CD4-positive, alpha-beta T cell (primary cell): ENCODE measurements at regions not wholly inside any gene's neighbourhood (a gene's known extent, or its start where the extent isn't known, plus 50 kb on each side); places are given as distances from the start of the nearest gene placed in this dataset.

Source experiments
- ATAC-seq: fragments of 200-7000 bp; cut with Tn5 transposase; one replicate; pipeline ENCODE4 v1.10.0; 2022; ENCODE audit warnings: mild to moderate bottlenecking; ENCODE audit not compliant: poor library complexity
- CTCF ChIA-PET: fragments of 350-600 bp; sonication (Branson Sonifier 250); formaldehyde crosslinking; loops from one replicate; lab custom pipeline; 2021; ENCODE audit warnings: antibody characterized with exemption, inconsistent platforms; lab: Charles Lee
- POLR2A ChIA-PET: fragments of 350-600 bp; sonication (Branson Sonifier 250); formaldehyde crosslinking; loops from one replicate; lab custom pipeline; 2021; ENCODE audit warnings: antibody characterized with exemption, inconsistent platforms; lab: Charles Lee
- DNase-seq, 14 experiments: peaks; one replicate each; pipeline ENCODE4 v3.0.0-alpha.2; 2013 to 2020; ENCODE audit warnings: mixed read lengths in 2 of 14
- H3K27ac ChIP-seq, 2 donors: one replicate each; pipeline versions ENCODE4 v1.5.1 to v1.7.0; 2013; ENCODE audit warnings: low read length in 2 of 2, low read depth in 1 of 2, mild to moderate bottlenecking in 1 of 2
- H3K27me3 ChIP-seq, 2 experiments: 1 replicate in 1 of 2; 2 replicates in 1 of 2; pipeline versions ENCODE4 v1.6.1 to v1.7.0; 2013; ENCODE audit warnings: low read length in 2 of 2, control low read depth in 1 of 2, mild to moderate bottlenecking in 1 of 2, moderate library complexity in 1 of 2; ENCODE audit not compliant: insufficient read depth in 2 of 2, control insufficient read depth in 1 of 2
- H3K36me3 ChIP-seq: one replicate; pipeline ENCODE4 v1.6.1; 2013; ENCODE audit warnings: low read length, control low read depth; ENCODE audit not compliant: insufficient read depth
- H3K4me1 ChIP-seq: one replicate; pipeline ENCODE4 v1.6.1; 2013; ENCODE audit warnings: low read length, control low read depth; ENCODE audit not compliant: insufficient read depth
- H3K4me3 ChIP-seq: one replicate; pipeline ENCODE4 v1.5.1; 2013; ENCODE audit warnings: mild to moderate bottlenecking, low read length, moderate library complexity
- H3K9me3 ChIP-seq, 2 experiments: 1 replicate in 1 of 2; 2 replicates in 1 of 2; pipeline versions ENCODE4 v1.6.1 to v1.7.0; 2013; ENCODE audit warnings: low read length in 2 of 2, mild to moderate bottlenecking in 2 of 2, control low read depth in 1 of 2, moderate library complexity in 1 of 2; ENCODE audit not compliant: control insufficient read depth in 1 of 2, insufficient read depth in 1 of 2
- H3K27ac Mint-ChIP-seq: one replicate; pipeline ENCODE4 v1.8.0; 2020; ENCODE audit warnings: mixed read lengths
- H3K27me3 Mint-ChIP-seq: one replicate; pipeline ENCODE4 v1.8.0; 2021; ENCODE audit warnings: mixed read lengths
- H3K36me3 Mint-ChIP-seq: one replicate; pipeline ENCODE4 v1.8.0; 2021; ENCODE audit warnings: low read depth, mixed read lengths
- H3K4me1 Mint-ChIP-seq: one replicate; pipeline ENCODE4 v1.8.0; 2021; ENCODE audit warnings: low read depth, mixed read lengths
- H3K4me3 Mint-ChIP-seq: one replicate; pipeline ENCODE4 v1.8.0; 2020; ENCODE audit warnings: mild to moderate bottlenecking, mixed read lengths
- H3K9me3 Mint-ChIP-seq: one replicate; pipeline ENCODE4 v1.8.0; 2020; ENCODE audit warnings: mixed read lengths
- intact Hi-C, 2 experiments: fragments of 100-400 bp; cut with DNase I in 1 of 2; cut with micrococcal nuclease in 1 of 2; formaldehyde crosslinking; loops; one replicate each; pipeline versions ENCODE4 v1.15.1 to v1.9.0; 2023 to 2025; cut with DNase I, micrococcal nuclease
- TF ChIP-seq, protein P1 (sequence below): fragments of 200-600 bp; IDR thresholded peaks from one replicate; pipeline ENCODE4 v1.8.0; 2022; ENCODE audit warnings: antibody characterized with exemption, mild to moderate bottlenecking

DNA sequence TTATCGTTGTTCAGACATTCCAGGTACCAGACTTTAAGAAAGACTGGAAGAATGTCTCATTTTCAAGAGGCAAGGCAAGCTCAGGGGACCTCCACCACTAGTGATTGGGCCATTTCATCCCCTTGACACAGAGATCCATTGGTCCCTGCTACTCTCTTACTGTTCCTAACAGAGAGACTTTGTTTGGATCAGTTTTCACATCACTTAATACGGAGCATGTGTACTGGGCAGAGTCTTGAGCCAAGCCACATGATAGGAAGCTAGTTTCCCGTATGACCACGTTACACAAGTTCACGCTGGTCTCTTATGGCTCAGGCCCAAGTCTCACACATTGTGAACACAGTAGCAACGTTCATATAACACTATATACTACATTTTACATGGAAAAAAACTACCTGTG, 269.9 kb downstream of the BAMBI start:
- H3K27me3 ChIP-seq = peaks cover 0 to 2% of the 10 kb centered on the region in 2 experiments
- H3K4me3 ChIP-seq = no peak overlapping the region
- no peaks in the 10 kb centered on the region for H3K36me3 Mint-ChIP-seq
- peaks cover 0 to 3% of the 10 kb centered on the region in 2 experiments for H3K9me3 ChIP-seq
- no peak overlapping the region for H3K27ac ChIP-seq
- no peaks in the 10 kb centered on the region for H3K36me3 ChIP-seq
- intact Hi-C loops = no loop called here
- DNase-seq (no peak), ATAC-seq (no peak)
- H3K4me1 Mint-ChIP-seq = no peaks in the 10 kb centered on the region
- peaks cover 6% of the 10 kb centered on the region for H3K9me3 Mint-ChIP-seq
- H3K4me1 ChIP-seq = no peaks in the 10 kb centered on the region
- H3K4me3 Mint-ChIP-seq = no peak overlapping the region
- POLR2A ChIA-PET = no interaction called here
- TF ChIP-seq, protein P1, sequence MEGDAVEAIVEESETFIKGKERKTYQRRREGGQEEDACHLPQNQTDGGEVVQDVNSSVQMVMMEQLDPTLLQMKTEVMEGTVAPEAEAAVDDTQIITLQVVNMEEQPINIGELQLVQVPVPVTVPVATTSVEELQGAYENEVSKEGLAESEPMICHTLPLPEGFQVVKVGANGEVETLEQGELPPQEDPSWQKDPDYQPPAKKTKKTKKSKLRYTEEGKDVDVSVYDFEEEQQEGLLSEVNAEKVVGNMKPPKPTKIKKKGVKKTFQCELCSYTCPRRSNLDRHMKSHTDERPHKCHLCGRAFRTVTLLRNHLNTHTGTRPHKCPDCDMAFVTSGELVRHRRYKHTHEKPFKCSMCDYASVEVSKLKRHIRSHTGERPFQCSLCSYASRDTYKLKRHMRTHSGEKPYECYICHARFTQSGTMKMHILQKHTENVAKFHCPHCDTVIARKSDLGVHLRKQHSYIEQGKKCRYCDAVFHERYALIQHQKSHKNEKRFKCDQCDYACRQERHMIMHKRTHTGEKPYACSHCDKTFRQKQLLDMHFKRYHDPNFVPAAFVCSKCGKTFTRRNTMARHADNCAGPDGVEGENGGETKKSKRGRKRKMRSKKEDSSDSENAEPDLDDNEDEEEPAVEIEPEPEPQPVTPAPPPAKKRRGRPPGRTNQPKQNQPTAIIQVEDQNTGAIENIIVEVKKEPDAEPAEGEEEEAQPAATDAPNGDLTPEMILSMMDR = no peak
- H3K27me3 Mint-ChIP-seq = peaks cover 49% of the 10 kb centered on the region
- no peak overlapping the region for H3K27ac Mint-ChIP-seq
- CTCF ChIA-PET = no interaction called here

DNA sequence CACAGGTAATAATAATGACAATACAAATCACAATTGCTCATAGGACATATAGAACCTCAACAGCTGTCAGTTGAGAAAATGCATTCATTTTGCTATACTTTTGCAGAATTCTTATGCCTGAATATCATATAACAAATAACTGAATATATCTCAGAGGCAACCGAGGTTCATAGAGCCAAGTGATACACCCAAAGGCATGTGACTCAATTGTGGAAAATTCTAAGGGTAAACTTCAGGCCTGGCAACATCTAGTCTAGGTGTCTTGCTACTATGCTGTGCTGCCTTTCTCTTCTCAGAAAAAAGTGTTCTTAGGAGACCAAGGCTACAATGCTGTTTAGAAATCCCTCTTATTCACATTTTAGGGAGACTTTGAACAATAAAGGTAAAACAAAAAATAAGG, 270.7 kb downstream of the BAMBI start:
- TF ChIP-seq, protein P1 = no peak
- Histone ChIP-seq H3K4me3 (no peak overlapping the region), H3K9me3 (no peaks in the 10 kb centered on the region), H3K27me3 (peaks cover 0 to 3% of the 10 kb centered on the region in 2 experiments), H3K27ac (no peak overlapping the region), H3K4me1 (no peaks in the 10 kb centered on the region), H3K36me3 (no peaks in the 10 kb centered on the region)
- Mint-ChIP-seq H3K4me3 (no peak overlapping the region), H3K9me3 (peaks cover 6% of the 10 kb centered on the region), H3K36me3 (no peaks in the 10 kb centered on the region), H3K27ac (no peak overlapping the region), H3K4me1 (no peaks in the 10 kb centered on the region), H3K27me3 (peaks cover 54% of the 10 kb centered on the region)
- POLR2A ChIA-PET = no interaction called here
- intact Hi-C loops = no loop called here
- DNase-seq (no peak), ATAC-seq (no peak)
- CTCF ChIA-PET = no interaction called here

DNA sequence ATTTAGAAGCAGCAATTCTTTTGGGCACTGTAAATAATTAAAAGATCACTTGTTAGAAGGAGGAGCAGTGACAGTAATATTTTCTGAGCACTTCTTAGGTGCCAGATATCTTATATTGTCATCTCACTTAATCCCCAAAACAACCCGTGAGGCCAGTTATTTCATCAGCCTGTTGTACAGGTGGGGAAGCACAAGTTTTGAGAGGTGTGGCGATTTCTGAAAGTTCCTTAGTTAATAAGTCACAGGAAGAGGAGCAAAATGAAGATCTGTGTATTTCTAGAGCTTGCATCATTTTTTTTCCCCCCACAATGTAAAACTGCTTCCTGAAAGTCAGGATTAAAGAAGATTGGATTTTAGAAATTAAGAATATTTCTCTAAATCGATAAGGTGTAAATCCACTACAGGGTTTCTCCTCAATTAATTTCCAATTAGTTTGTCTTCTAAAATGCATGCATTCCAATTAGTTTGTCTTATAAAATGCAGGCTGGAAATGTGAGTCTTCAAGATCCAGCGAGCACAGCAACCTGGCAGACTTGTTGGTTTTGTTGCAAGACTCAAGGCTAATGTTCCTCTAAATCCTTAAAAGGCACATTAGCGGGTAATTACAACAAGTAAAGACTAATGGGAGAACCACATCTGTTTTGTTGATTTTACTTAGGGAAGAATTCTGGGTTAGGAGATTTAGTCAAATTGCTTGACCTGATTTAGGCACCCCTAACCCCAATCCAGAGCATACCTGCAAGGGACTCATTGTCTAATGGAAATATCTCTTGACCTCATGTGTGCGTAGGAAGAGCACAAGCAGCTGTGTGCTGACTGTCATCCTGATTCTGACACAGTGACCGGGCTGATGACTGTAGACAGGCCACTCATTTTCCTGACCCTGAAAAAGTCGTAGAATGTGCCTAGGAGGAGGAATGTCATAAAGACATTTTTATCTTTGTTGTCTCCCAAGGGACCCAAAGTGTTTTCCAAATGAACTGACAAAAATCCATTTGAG, 272.0 kb downstream of the BAMBI start:
- H3K4me1 Mint-ChIP-seq = no peaks in the 10 kb centered on the region
- TF ChIP-seq, protein P1 = no peak
- no peak for ATAC-seq
- Histone ChIP-seq H3K27ac (no peak overlapping the region), H3K36me3 (no peaks in the 10 kb centered on the region), H3K9me3 (no peaks in the 10 kb centered on the region), H3K27me3 (peaks cover 0 to 3% of the 10 kb centered on the region in 2 experiments), H3K4me3 (no peak overlapping the region), H3K4me1 (no peaks in the 10 kb centered on the region)
- H3K27me3 Mint-ChIP-seq = peaks cover 64% of the 10 kb centered on the region
- no peak overlapping the region for H3K4me3 Mint-ChIP-seq
- no peaks in the 10 kb centered on the region for H3K36me3 Mint-ChIP-seq
- no peak for DNase-seq
- CTCF ChIA-PET = interaction anchor here (1.2 kb wide), 1 partner anchor 16 kb away, joined by 5 read pairs; no protein-coding TSS in a partner anchor
- POLR2A ChIA-PET = no interaction called here
- H3K9me3 Mint-ChIP-seq = peaks cover 6% of the 10 kb centered on the region
- intact Hi-C loops = no loop called here
- no peak overlapping the region for H3K27ac Mint-ChIP-seq
